ENCODE measurements at regions not wholly inside any gene's neighbourhood (a gene's known extent, or its start where the extent isn't known, plus 50 kb on each side); places are given as distances from the start of the nearest gene placed in this dataset.

GRCh38 chrX:110408949-110409588, 50.4 kb downstream of the RTL9 start:
- DNase-seq, result no peak

GRCh38 chrX:110409925-110410324, 51.3 kb downstream of the RTL9 start:
- DNase-seq, result peak; percentile 24

- DNase-seq, result no peak
Measured at GRCh38 chrX:110410603-110411002, 52.0 kb downstream of the RTL9 start.

GRCh38 chrX:110412971-110413726, 54.5 kb downstream of the RTL9 start:
- peak; percentile 77 for DNase-seq

GRCh38 chrX:110413727-110414124, 55.1 kb downstream of the RTL9 start:
- DNase-seq, result no peak

GRCh38 chrX:110414273-110414672, 55.6 kb downstream of the RTL9 start:
- no peak for DNase-seq

- DNase-seq, result no peak
Measured at GRCh38 chrX:110414679-110415439, 56.2 kb downstream of the RTL9 start.

GRCh38 chrX:110415440-110416170, 57.0 kb downstream of the RTL9 start:
- DNase-seq, result no peak

- no peak for DNase-seq
Measured at GRCh38 chrX:110417128-110417527, 58.5 kb downstream of the RTL9 start.

- no peak for DNase-seq
Measured at GRCh38 chrX:110418316-110419235, 59.9 kb downstream of the RTL9 start.

- DNase-seq, result no peak
Measured at GRCh38 chrX:110419512-110419911, 60.9 kb downstream of the RTL9 start.

- DNase-seq, result no peak
Measured at GRCh38 chrX:110420771-110421499, 62.3 kb downstream of the RTL9 start.

- DNase-seq, result no peak
Measured at GRCh38 chrX:110421500-110422455, 63.1 kb downstream of the RTL9 start.

GRCh38 chrX:110425222-110426154, 66.8 kb downstream of the RTL9 start:
- DNase-seq, result no peak

- no peak for DNase-seq
Measured at GRCh38 chrX:110426155-110426504, 67.5 kb downstream of the RTL9 start.

GRCh38 chrX:110427076-110427475, 68.4 kb downstream of the RTL9 start:
- DNase-seq, result no peak

GRCh38 chrX:110428144-110428543, 69.5 kb downstream of the RTL9 start:
- no peak for DNase-seq

GRCh38 chrX:110430293-110431076, 71.8 kb downstream of the RTL9 start:
- DNase-seq, result no peak
